Neuronal stem cell (in vitro differentiated cells): ENCODE measurements at regions not wholly inside any gene's neighbourhood (a gene's known extent, or its start where the extent isn't known, plus 50 kb on each side); places are given as distances from the start of the nearest gene placed in this dataset.

Source experiments
- DNase-seq: peaks from one replicate; pipeline ENCODE4 v3.0.0-alpha.2; 2013; ENCODE audit warnings: low spot score
- H2AFZ ChIP-seq: one replicate; pipeline ENCODE4 v1.6.1; 2013; ENCODE audit warnings: mild to moderate bottlenecking, low read length, inconsistent platforms
- H2AK5ac ChIP-seq: 2 replicates; pipeline ENCODE4 v1.6.1; 2013; ENCODE audit warnings: low read depth, mild to moderate bottlenecking, inconsistent platforms, low read length, moderate library complexity, mixed read lengths
- H2BK120ac ChIP-seq: 2 replicates; pipeline ENCODE4 v1.6.1; 2013; ENCODE audit warnings: low read depth, mild to moderate bottlenecking, inconsistent platforms, low read length, moderate library complexity, mixed read lengths
- H2BK12ac ChIP-seq: one replicate; pipeline ENCODE4 v1.6.1; 2013; ENCODE audit warnings: low read length, inconsistent platforms
- H2BK15ac ChIP-seq: 2 replicates; pipeline ENCODE4 v1.6.1; 2013; ENCODE audit warnings: mild to moderate bottlenecking, low read length, inconsistent platforms, mixed read lengths
- H2BK5ac ChIP-seq: one replicate; pipeline ENCODE4 v1.6.1; 2013; ENCODE audit warnings: inconsistent platforms, mild to moderate bottlenecking, low read length, moderate library complexity
- H3K14ac ChIP-seq: one replicate; pipeline ENCODE4 v1.6.1; 2013; ENCODE audit warnings: low read length, inconsistent platforms
- H3K18ac ChIP-seq: 2 replicates; pipeline ENCODE4 v1.6.1; 2013; ENCODE audit warnings: low read length, inconsistent platforms
- H3K23ac ChIP-seq: 2 replicates; pipeline ENCODE4 v1.6.1; 2013; ENCODE audit warnings: low read depth, mild to moderate bottlenecking, mixed read lengths, low read length, inconsistent platforms; ENCODE audit not compliant: poor library complexity
- H3K27ac ChIP-seq: replicated peaks from 3 replicates; pipeline ENCODE4 v1.5.1; 2013; ENCODE audit warnings: low read length, inconsistent platforms
- H3K27me3 ChIP-seq, 3 experiments: 2 replicates each; pipeline ENCODE4 v1.6.1; 2013; ENCODE audit warnings: low read length in 3 of 3, mild to moderate bottlenecking in 2 of 3, inconsistent platforms in 1 of 3, low read depth in 1 of 3, mixed read lengths in 1 of 3, moderate library complexity in 1 of 3; ENCODE audit not compliant: control insufficient read depth in 3 of 3, insufficient read depth in 3 of 3
- H3K36me3 ChIP-seq, 2 donors: replicated peaks in 1 of 2; 2 replicates each; pipeline ENCODE4 v1.6.1; 2013; ENCODE audit warnings: low read length in 2 of 2; ENCODE audit not compliant: control insufficient read depth in 2 of 2, insufficient read depth in 2 of 2
- H3K4ac ChIP-seq: 2 replicates; pipeline ENCODE4 v1.6.1; 2013; ENCODE audit warnings: inconsistent platforms, mild to moderate bottlenecking, low read length, moderate library complexity
- H3K4me1 ChIP-seq, 2 donors: 1 replicate in 1 of 2; 2 replicates in 1 of 2; pipeline ENCODE4 v1.6.1; 2013; ENCODE audit warnings: low read length in 2 of 2, low read depth in 1 of 2; ENCODE audit not compliant: control insufficient read depth in 2 of 2, insufficient read depth in 1 of 2
- H3K4me2 ChIP-seq: one replicate; pipeline ENCODE4 v1.6.1; 2013; ENCODE audit warnings: mild to moderate bottlenecking, low read length, inconsistent platforms; ENCODE audit not compliant: insufficient read depth, poor library complexity, severe bottlenecking
- H3K4me3 ChIP-seq, 2 donors: 2 replicates each; pipeline ENCODE4 v1.5.1; 2013; ENCODE audit warnings: low read length in 2 of 2, mild to moderate bottlenecking in 2 of 2, inconsistent platforms in 1 of 2, moderate library complexity in 1 of 2
- H3K79me1 ChIP-seq: one replicate; pipeline ENCODE4 v1.6.1; 2013; ENCODE audit warnings: low read depth, mild to moderate bottlenecking, inconsistent platforms, low read length, moderate library complexity
- H3K9ac ChIP-seq: one replicate; pipeline ENCODE4 v1.6.1; 2013; ENCODE audit warnings: mild to moderate bottlenecking, low read depth, low read length, inconsistent platforms; ENCODE audit not compliant: poor library complexity
- H3K9me3 ChIP-seq, 2 donors: replicated peaks in 1 of 2; 2 replicates each; pipeline versions ENCODE3 to v1.6.1; 2013; ENCODE audit warnings: low read length in 2 of 2, mild to moderate bottlenecking in 2 of 2, inconsistent platforms in 1 of 2, low read depth in 1 of 2, mixed read lengths in 1 of 2, moderate library complexity in 1 of 2; ENCODE audit not compliant: control insufficient read depth in 2 of 2, insufficient read depth in 1 of 2
- H4K8ac ChIP-seq: one replicate; pipeline ENCODE4 v1.6.1; 2013; ENCODE audit warnings: low read depth, mild to moderate bottlenecking, inconsistent platforms, low read length, moderate library complexity
- H4K91ac ChIP-seq: one replicate; pipeline ENCODE4 v1.6.1; 2013; ENCODE audit warnings: low read length, low read depth, mild to moderate bottlenecking, inconsistent platforms; ENCODE audit not compliant: poor library complexity
- WGBS, 2 donors: extraction: QIAGEN DNeasy Blood & Tissue Kit; methylation state at CpG; one replicate each; pipeline ENCODE4 v1.1.7; 2013; ENCODE audit warnings: missing lambda C conversion rate in 2 of 2, mixed read lengths in 1 of 2; ENCODE audit not compliant: insufficient read length in 2 of 2, insufficient replicate concordance in 1 of 2; ENCODE audit errors: extremely low coverage in 2 of 2; 5-methylcytosine and 5-hydroxymethylcytosine counted together

- no peak overlapping the region for H2BK120ac ChIP-seq
- H3K27me3 ChIP-seq = no peaks in the 10 kb centered on the region
- H4K8ac ChIP-seq = no peak overlapping the region
- H3K4me2 ChIP-seq = no peak overlapping the region
- no peaks in the 10 kb centered on the region for H3K9me3 ChIP-seq
- H2AFZ ChIP-seq = no peak overlapping the region
- H3K36me3 ChIP-seq = no peaks in the 10 kb centered on the region
- no peak overlapping the region for H3K4ac ChIP-seq
- WGBS, 2 donors = no CpG with 5 or more reads among the region's 5 CpGs
- H4K91ac ChIP-seq = no peak overlapping the region
- no peak overlapping the region for H3K14ac ChIP-seq
- H2BK12ac ChIP-seq = no peak overlapping the region
- no peak overlapping the region for H3K27ac ChIP-seq
- H2AK5ac ChIP-seq = no peak overlapping the region
- H2BK5ac ChIP-seq = no peak overlapping the region
- H2BK15ac ChIP-seq = no peak overlapping the region
- no peak for DNase-seq
- H3K4me1 ChIP-seq = peaks cover 0 to 7% of the 10 kb centered on the region in 2 donors
- no peak overlapping the region for H3K18ac ChIP-seq
- H3K79me1 ChIP-seq = no peaks in the 10 kb centered on the region
- H3K23ac ChIP-seq = no peak overlapping the region
- no peak overlapping the region for H3K9ac ChIP-seq
- no peak overlapping the region for H3K4me3 ChIP-seq
Observed at GRCh38 chr3:65172209-65172608, 484.4 kb upstream of the ADAMTS9 start.

GRCh38 chr3:65170390-65171042 lies 482.7 kb upstream of the ADAMTS9 start:
- no peak overlapping the region for H3K14ac ChIP-seq
- H3K4me3 ChIP-seq = no peak overlapping the region
- H3K36me3 ChIP-seq = no peaks in the 10 kb centered on the region
- no peak overlapping the region for H3K9ac ChIP-seq
- no peak overlapping the region for H2BK5ac ChIP-seq
- H2AFZ ChIP-seq = no peak overlapping the region
- H3K27me3 ChIP-seq = no peaks in the 10 kb centered on the region
- no peak overlapping the region for H3K4me2 ChIP-seq
- no peaks in the 10 kb centered on the region for H3K79me1 ChIP-seq
- no CpG with 5 or more reads among the region's 10 CpGs for WGBS, 2 donors
- peaks cover 2 to 7% of the 10 kb centered on the region in 2 donors for H3K4me1 ChIP-seq
- H4K91ac ChIP-seq = no peak overlapping the region
- no peak overlapping the region for H3K18ac ChIP-seq
- H2AK5ac ChIP-seq = no peak overlapping the region
- no peak overlapping the region for H2BK120ac ChIP-seq
- DNase-seq = no peak
- no peak overlapping the region for H2BK15ac ChIP-seq
- no peak overlapping the region for H4K8ac ChIP-seq
- H3K4ac ChIP-seq = no peak overlapping the region
- H3K9me3 ChIP-seq = no peaks in the 10 kb centered on the region
- no peak overlapping the region for H3K27ac ChIP-seq
- H2BK12ac ChIP-seq = no peak overlapping the region
- no peak overlapping the region for H3K23ac ChIP-seq

GRCh38 chr3:65169961-65170360 lies 482.2 kb upstream of the ADAMTS9 start:
- no peak for DNase-seq
- Histone ChIP-seq H2BK5ac (no peak overlapping the region), H3K79me1 (no peaks in the 10 kb centered on the region), H3K27ac (no peak overlapping the region), H2BK120ac (no peak overlapping the region), H3K4me3 (no peak overlapping the region), H3K9me3 (no peaks in the 10 kb centered on the region), H2AFZ (no peak overlapping the region), H3K36me3 (no peaks in the 10 kb centered on the region), H3K4me2 (no peak overlapping the region), H3K4ac (no peak overlapping the region), H3K23ac (no peak overlapping the region), H2BK12ac (no peak overlapping the region), H3K18ac (no peak overlapping the region), H3K4me1 (peaks cover 2 to 7% of the 10 kb centered on the region in 2 donors), H2AK5ac (no peak overlapping the region), H3K27me3 (no peaks in the 10 kb centered on the region), H3K14ac (no peak overlapping the region), H4K8ac (no peak overlapping the region), H2BK15ac (no peak overlapping the region), H3K9ac (no peak overlapping the region), H4K91ac (no peak overlapping the region)
- WGBS, 2 donors = no CpG with 5 or more reads among the region's 3 CpGs

- no CpG with 5 or more reads among the region's 4 CpGs for WGBS, 2 donors
- Histone ChIP-seq H4K91ac (no peak overlapping the region), H2BK15ac (no peak overlapping the region), H3K27me3 (no peaks in the 10 kb centered on the region), H3K4me1 (peaks cover 0 to 2% of the 10 kb centered on the region in 2 donors), H2AK5ac (no peak overlapping the region), H2AFZ (no peak overlapping the region), H3K18ac (no peak overlapping the region), H3K9me3 (no peaks in the 10 kb centered on the region), H3K4ac (no peak overlapping the region), H2BK5ac (no peak overlapping the region), H3K14ac (no peak overlapping the region), H3K4me2 (no peak overlapping the region), H3K9ac (no peak overlapping the region), H4K8ac (no peak overlapping the region), H3K23ac (no peak overlapping the region), H3K79me1 (no peaks in the 10 kb centered on the region), H2BK120ac (no peak overlapping the region), H2BK12ac (no peak overlapping the region), H3K4me3 (no peak overlapping the region), H3K27ac (no peak overlapping the region), H3K36me3 (no peaks in the 10 kb centered on the region)
- no peak for DNase-seq
Observed at GRCh38 chr3:65168547-65168946, 480.7 kb upstream of the ADAMTS9 start.
